ENCODE measurements at regions not wholly inside any gene's neighbourhood (a gene's known extent, or its start where the extent isn't known, plus 50 kb on each side); places are given as distances from the start of the nearest gene placed in this dataset.
"Not testable (repeated sequence)": the region's sequence is repeated elsewhere in the genome, so short reads cannot be mapped to it uniquely, and the experiment has no call there.

DNA sequence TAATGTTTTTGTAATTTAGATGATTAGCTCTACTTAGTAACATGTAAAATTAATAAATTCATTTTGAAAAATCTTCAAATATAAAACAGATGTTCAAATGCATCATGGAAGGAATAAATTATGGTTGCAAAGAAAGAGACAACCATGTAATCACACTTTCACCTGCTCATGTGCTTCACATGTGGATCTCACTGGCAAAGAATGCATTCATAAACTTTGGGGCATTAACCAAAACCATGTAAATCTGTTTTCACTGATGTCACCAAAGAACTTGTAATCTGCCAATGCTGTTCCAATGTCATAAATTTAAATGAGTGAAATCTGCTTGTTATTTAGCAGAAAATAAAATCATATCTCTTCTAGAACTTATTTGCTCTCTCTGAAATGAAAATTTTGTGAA, 142.7 kb downstream of the TENT5A start:
- no peak overlapping the region for H3K27ac ChIP-seq
- TF ChIP-seq, protein P1, sequence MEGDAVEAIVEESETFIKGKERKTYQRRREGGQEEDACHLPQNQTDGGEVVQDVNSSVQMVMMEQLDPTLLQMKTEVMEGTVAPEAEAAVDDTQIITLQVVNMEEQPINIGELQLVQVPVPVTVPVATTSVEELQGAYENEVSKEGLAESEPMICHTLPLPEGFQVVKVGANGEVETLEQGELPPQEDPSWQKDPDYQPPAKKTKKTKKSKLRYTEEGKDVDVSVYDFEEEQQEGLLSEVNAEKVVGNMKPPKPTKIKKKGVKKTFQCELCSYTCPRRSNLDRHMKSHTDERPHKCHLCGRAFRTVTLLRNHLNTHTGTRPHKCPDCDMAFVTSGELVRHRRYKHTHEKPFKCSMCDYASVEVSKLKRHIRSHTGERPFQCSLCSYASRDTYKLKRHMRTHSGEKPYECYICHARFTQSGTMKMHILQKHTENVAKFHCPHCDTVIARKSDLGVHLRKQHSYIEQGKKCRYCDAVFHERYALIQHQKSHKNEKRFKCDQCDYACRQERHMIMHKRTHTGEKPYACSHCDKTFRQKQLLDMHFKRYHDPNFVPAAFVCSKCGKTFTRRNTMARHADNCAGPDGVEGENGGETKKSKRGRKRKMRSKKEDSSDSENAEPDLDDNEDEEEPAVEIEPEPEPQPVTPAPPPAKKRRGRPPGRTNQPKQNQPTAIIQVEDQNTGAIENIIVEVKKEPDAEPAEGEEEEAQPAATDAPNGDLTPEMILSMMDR (conservative IDR thresholded peaks at IDR 0.05) = no peak
- no peak for TF ChIP-seq ZFX (IDR thresholded peaks at IDR 0.05)

DNA sequence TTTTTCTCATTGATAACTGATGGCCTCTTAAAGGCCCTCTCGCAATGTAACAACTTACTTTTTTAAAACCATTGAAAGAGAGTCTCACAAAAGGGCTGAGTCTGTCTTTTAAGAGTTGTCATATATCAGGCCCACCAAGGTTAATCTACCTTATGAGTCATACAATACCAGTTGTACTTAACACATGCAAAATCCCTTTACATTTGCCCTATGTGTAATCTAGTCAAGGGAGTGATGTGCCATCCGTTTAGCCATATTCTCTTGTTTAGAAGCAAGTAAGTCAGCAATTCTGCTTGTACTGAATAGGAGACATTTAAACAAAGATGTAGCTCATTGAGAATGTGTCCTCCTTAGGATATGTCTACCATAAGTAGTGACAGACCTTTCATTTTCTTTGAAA, 143.7 kb downstream of the TENT5A start:
- H3K27ac ChIP-seq = no peak overlapping the region
- no peak for TF ChIP-seq ZFX (IDR thresholded peaks at IDR 0.05)
- TF ChIP-seq, protein P1 (conservative IDR thresholded peaks at IDR 0.05) = no peak

DNA sequence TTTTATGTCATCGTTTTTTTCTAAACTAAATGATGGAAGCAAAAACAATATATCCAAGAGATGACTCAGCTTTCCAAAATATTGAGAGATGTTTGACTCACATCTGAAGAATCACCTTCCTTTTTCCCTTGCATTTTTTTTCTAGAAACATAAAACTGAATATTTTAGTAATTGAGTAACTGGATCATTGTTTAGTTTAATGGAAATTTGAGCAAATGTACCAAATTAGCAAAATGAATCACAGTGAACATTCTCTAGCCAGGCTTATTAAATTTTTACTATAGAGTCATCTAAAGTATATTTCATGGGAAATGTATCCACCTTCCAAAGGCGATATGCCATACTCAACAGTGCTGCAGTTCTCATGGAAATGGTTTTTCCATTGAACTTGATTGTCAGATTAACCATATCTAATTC, 145.5 kb downstream of the TENT5A start:
- no peak overlapping the region for H3K27ac ChIP-seq
- no peak for TF ChIP-seq ZFX (IDR thresholded peaks at IDR 0.05)
- TF ChIP-seq, protein P1 (conservative IDR thresholded peaks at IDR 0.05) = no peak

DNA sequence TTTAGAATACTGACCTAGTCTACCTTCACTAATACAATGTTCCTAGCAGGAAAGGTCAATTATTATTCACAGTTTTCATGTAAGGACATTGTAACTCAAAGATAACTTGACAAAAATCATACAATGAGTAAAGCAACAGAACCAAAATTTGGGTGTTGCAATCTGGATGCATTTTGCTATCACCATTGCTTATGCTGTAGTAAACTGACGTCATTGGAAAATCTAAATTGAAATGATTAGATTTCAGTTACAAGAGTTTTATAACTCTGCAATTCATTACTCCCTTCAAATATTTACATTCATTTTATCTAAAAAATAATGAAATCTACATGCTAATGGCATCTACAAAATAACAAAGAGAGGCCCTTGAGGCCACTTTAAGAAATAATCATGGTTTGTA, 147.0 kb downstream of the TENT5A start:
- no peak overlapping the region for H3K27ac ChIP-seq

DNA sequence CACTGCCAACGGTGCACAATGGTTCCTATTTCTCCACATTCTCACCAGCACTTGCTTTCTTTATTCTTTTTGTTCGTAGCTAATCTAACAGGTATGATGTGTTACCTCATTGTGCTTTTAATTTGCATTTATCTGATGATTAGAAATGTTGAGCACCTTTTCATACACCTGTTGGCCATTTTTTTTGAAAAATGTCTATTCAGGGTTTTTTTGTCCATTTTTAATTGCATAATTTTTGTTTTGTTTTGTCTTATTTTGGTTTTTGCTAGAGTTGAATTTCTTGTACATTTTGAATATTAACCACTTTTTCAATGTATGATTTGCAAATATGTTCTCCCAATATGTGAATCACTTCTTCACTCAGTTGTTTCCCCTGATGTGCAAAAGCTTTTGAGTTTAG, 150.6 kb downstream of the TENT5A start:
- TF ChIP-seq, protein P1 (conservative IDR thresholded peaks at IDR 0.05) = no peak
- no peak for TF ChIP-seq ZFX (IDR thresholded peaks at IDR 0.05)

More for the DNA sequence above, 147.0 kb downstream of the TENT5A start:
- TF ChIP-seq, protein P1 (conservative IDR thresholded peaks at IDR 0.05) = no peak
- no peak for TF ChIP-seq ZFX (IDR thresholded peaks at IDR 0.05)

DNA sequence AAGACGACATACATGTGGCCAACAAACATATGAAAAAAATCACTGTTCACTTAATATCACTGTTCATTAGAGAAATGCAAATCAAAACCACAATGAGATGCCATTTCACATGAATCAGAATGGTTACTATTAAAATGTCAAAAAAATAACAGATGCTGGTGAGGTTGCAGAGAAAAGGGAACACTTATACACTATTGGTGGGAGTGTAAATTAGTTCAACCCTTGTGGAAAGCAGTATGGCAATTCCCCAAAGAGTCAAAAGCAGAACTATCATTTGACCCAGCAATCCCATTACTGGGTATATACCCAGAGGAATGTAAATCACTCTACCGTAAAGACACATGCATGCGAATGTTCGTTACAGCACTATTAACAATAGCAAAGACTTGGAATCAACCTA, 152.0 kb downstream of the TENT5A start:
- H3K27ac ChIP-seq = not testable (repeated sequence)

More for the DNA sequence above, 150.6 kb downstream of the TENT5A start:
- no peak overlapping the region for H3K27ac ChIP-seq

DNA sequence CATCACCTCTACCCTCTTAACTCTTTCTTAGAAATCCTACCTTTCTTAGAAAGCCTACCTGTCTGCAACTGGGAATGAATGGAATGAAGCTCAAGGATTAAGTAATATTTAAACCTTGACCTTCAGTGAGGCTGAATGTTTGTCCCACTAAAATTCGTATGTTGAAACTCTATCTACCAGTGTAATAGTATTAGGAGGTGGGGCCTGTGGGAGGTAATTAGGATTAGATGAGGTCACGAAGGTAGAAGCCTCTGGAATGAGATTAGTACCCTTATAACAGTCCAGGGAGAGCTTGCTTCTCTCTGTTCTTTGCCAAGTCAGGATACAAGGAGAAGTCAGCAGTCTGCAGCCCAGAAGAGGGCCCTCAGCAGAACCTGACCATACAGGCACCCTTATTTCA, 158.0 kb downstream of the TENT5A start:
- TF ChIP-seq ZFX (IDR thresholded peaks at IDR 0.05) = no peak
- TF ChIP-seq, protein P1 (conservative IDR thresholded peaks at IDR 0.05) = no peak
- no peak overlapping the region for H3K27ac ChIP-seq

DNA sequence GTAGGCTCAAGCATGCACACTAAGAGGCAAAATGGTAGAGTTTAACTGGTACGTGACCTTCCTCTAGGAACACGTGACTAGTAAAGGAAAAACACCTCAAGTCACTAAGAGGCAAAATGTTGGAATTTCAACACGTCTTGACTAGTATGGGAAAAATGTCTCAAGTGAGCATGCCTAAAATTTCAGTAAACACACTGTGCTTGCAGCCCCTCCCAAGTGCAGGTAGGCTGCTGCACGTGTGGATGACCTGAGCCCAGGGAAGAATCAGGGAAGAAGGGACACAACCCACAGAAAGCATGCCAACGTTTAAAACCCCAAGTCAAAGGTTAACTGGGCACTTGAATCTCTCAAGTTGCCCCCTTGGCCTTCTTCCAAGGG, 162.2 kb downstream of the TENT5A start:
- no peak overlapping the region for H3K27ac ChIP-seq
- no peak for TF ChIP-seq ZFX (IDR thresholded peaks at IDR 0.05)
- TF ChIP-seq, protein P1 (conservative IDR thresholded peaks at IDR 0.05) = no peak
